Fibroblast of skin of left quadriceps (primary cell): ENCODE measurements at regions not wholly inside any gene's neighbourhood (a gene's known extent, or its start where the extent isn't known, plus 50 kb on each side); places are given as distances from the start of the nearest gene placed in this dataset.
"Not testable (repeated sequence)": the region's sequence is repeated elsewhere in the genome, so short reads cannot be mapped to it uniquely, and the experiment has no call there.

ENCODE experiments used
- DNase-seq, 2 experiments: peaks; one replicate each; pipeline ENCODE4 v3.0.0-alpha.2; 2013; ENCODE audit warnings: low read depth in 2 of 2

GRCh38 chr4:187908079-187908561 is 87.5 kb upstream of the ZFP42 start:
- DNase-seq = peak; percentile 83

DNA sequence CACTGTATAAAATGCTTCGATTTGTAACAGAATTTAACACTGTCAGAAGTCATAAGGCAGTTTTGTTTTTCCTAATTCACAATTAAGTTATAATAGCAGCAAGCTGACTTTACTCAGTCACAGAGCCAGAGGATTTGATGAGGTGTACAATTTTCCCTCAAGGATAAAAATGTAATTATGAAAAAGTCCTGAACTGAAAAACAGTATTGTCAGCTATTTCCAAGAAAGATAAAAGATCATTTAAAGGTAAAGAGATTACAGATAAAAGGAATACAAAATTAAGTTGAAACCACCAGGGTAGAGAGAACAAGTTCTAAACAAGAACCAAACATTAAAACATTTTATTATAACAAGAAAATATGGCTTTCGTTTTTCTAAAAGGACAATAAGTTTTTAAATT is 86.8 kb upstream of the ZFP42 start:
- DNase-seq = no peak

GRCh38 chr4:187910741-187911140 is 84.8 kb upstream of the ZFP42 start:
- DNase-seq = no peak

- DNase-seq = not testable (repeated sequence)
These were observed 80.2 kb upstream of the ZFP42 start for GRCh38 chr4:187915406-187915805.

DNA sequence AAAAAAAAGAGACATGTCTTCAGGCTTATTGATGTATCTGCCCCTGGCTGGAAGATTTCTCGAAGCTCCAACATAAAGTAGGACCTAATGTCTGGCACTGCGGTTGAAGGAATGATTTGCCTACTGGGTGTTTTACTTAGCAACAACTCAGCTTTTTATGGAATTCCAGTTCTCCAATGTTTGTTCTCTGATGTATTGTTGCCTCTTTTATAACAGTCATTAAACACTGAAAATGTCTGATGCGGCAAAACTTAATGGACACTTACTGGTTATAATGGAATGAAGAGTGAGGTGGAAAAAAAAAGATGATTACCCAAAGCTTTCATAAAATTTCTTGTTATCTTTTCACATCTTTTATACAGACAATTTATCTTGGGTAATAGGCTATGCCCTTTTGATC is 75.6 kb upstream of the ZFP42 start:
- DNase-seq = no peak

GRCh38 chr4:187921946-187922623 is 73.5 kb upstream of the ZFP42 start:
- DNase-seq = no peak

GRCh38 chr4:187929024-187929423 is 66.5 kb upstream of the ZFP42 start:
- no peak for DNase-seq

DNA sequence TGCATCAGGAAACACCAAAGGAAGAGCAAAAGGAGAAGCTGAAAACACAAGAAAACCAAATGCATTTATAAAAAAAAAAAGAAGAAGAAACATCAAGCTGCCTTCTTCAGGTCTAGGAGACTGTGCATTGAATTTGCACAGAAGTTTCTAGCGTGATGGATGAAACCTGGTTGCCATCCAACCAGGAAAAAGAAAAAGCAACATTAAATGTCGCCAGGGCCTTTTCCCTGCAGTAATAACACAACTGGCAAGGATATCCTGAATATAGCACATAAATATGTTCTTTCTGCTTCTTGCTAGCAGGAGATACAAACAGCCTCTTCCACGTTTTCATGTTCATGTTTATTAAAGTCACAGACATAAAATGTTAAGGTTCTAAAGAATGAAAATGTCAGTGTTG is 60.8 kb upstream of the ZFP42 start:
- no peak for DNase-seq

DNA sequence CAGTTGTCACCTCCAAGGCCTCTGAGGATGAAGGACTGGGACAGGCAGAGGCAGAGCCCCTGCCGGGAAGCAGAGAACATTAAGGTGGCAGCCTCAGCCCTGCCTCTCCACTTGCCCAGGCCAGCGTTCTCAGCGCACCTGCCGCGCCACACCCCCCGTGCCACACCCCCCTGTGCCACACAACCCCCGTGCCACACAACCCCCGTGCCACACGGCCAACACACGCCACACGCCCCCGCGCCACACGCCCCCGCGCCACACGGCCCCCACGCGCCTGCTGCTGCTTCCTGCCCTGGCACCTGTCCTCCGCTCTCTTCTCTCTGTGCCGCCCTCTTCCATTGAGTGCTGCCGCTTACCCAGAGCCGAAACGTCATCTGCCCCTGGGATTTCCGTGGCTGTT is 58.0 kb upstream of the ZFP42 start:
- DNase-seq = no peak

DNA sequence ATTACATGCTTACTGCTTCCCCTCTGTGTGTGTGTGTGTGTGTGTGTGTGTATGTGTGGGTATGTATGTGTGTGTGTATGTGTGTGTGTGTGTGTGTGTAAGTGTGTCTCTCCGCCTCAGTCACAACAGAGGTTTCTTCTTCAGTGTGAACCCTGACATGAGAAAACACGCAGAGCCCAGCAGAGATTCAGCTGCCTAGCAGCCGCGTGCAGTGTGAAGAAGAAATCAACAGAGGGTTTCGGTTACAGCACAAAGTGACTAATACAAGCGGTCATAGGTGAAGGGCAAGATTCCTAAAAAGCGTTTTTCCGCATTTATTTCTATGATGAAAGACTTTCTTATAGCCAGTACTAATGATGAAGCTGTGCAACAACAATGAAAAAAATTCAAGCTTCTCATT is 55.3 kb upstream of the ZFP42 start:
- DNase-seq = no peak

GRCh38 chr4:187942968-187943367 is 52.6 kb upstream of the ZFP42 start:
- DNase-seq = no peak

GRCh38 chr4:187944179-187944578 is 51.4 kb upstream of the ZFP42 start:
- DNase-seq = no peak
